ENCODE measurements at regions not wholly inside any gene's neighbourhood (a gene's known extent, or its start where the extent isn't known, plus 50 kb on each side); places are given as distances from the start of the nearest gene placed in this dataset.

GRCh38 chr13:62057286-62057685, 641.6 kb upstream of the PCDH20 start:
- TF ChIP-seq CTCF (IDR thresholded peaks at IDR 0.05) (no peak), POLR2A (IDR thresholded peaks at IDR 0.05) (no peak)
